GM12878 (cell line): ENCODE measurements at regions not wholly inside any gene's neighbourhood (a gene's known extent, or its start where the extent isn't known, plus 50 kb on each side); places are given as distances from the start of the nearest gene placed in this dataset.

Source experiments
- ATAC-seq: fragments of 200-7000 bp; cut with Tn5 transposase; 3 replicates; pipeline ENCODE4 v1.9.1; 2020; ENCODE audit warnings: mild to moderate bottlenecking, moderate library complexity
- BruUV-seq: library from RNA; stranded (reverse); fragments of 400-500 nt; replicated peaks from 2 replicates; lab custom pipeline; 2021; lab: Mats Ljungman, UMichigan
- CTCF ChIA-PET: fragments of 300-600 bp; sonication (Branson Sonifier 250); formaldehyde crosslinking; extraction: SDS; loops from one replicate; lab custom pipeline; 2021; ENCODE audit warnings: inconsistent platforms; lab: Yijun Ruan, JAX
- POLR2A ChIA-PET: fragments of 350-600 bp; formaldehyde crosslinking; extraction: SDS; loops from one replicate; lab custom pipeline; 2021; ENCODE audit warnings: inconsistent platforms; lab: Charles Lee
- RAD21 ChIA-PET: fragments of 300-600 bp; sonication (Branson Sonifier 250); formaldehyde crosslinking; loops from one replicate; lab custom pipeline; 2023; ENCODE audit warnings: antibody characterized with exemption; ENCODE audit not compliant: unreplicated experiment; lab: Charles Lee
- SMC1A ChIA-PET: fragments of 300-600 bp; sonication (Branson Sonifier 250); formaldehyde crosslinking; loops from one replicate; lab custom pipeline; 2023; ENCODE audit not compliant: unreplicated experiment, uncharacterized antibody; lab: Charles Lee
- DNase-seq: peaks from one replicate; pipeline ENCODE4 v3.0.0-alpha.2; 2011; ENCODE audit warnings: low read depth, low spot score
- FAIRE-seq: peaks from 3 replicates; lab custom pipeline; 2011; peaks lifted over from hg19 to GRCh38; lab: Jason Lieb, UNC
- H2AFZ ChIP-seq: 2 replicates; pipeline ENCODE4 v1.6.0; 2011; ENCODE audit warnings: low read depth, low read length, control low read depth; ENCODE audit not compliant: control insufficient read depth
- H3K27ac ChIP-seq: 2 replicates; pipeline ENCODE4 v1.5.1; 2011; ENCODE audit warnings: control low read depth; ENCODE audit not compliant: control insufficient read depth, insufficient read depth
- H3K27me3 ChIP-seq, 2 experiments: replicated peaks in 1 of 2; 2 replicates each; pipeline versions ENCODE4 v1.6.0 to v1.6.1; 2011; ENCODE audit warnings: low read length in 1 of 2; ENCODE audit not compliant: control insufficient read depth in 2 of 2, insufficient read depth in 2 of 2
- H3K36me3 ChIP-seq, 2 experiments: 2 replicates each; pipeline ENCODE4 v1.5.1; 2011; ENCODE audit warnings: low read length in 1 of 2; ENCODE audit not compliant: control insufficient read depth in 2 of 2, insufficient read depth in 2 of 2
- H3K4me1 ChIP-seq: 2 replicates; pipeline ENCODE4 v1.6.1; 2011; ENCODE audit warnings: mild to moderate bottlenecking, low read length, moderate library complexity, mixed read lengths; ENCODE audit not compliant: control insufficient read depth, insufficient read depth
- H3K4me2 ChIP-seq: 2 replicates; pipeline ENCODE4 v1.6.0; 2011; ENCODE audit warnings: control low read depth; ENCODE audit not compliant: control insufficient read depth, insufficient read depth
- H3K4me3 ChIP-seq: fragments of 200-600 bp; sonication (generic); 2 replicates; pipeline ENCODE4 v1.5.1; 2016
- H3K79me2 ChIP-seq: 2 replicates; pipeline ENCODE4 v1.6.0; 2011; ENCODE audit warnings: low read length; ENCODE audit not compliant: control insufficient read depth, insufficient read depth
- H3K9ac ChIP-seq: 2 replicates; pipeline ENCODE4 v1.8.0; 2011; ENCODE audit warnings: low read length, control low read depth, mixed read lengths; ENCODE audit not compliant: control insufficient read depth, insufficient read depth
- H3K9me3 ChIP-seq: replicated peaks from 3 replicates; pipeline ENCODE4 v1.5.1; 2011; ENCODE audit warnings: mild to moderate bottlenecking, low read length; ENCODE audit not compliant: control insufficient read depth, insufficient read depth
- H4K20me1 ChIP-seq: 2 replicates; pipeline ENCODE4 v1.6.0; 2011; ENCODE audit not compliant: control insufficient read depth, insufficient read depth
- CBX5 ChIP-seq: sonication (generic); IDR thresholded peaks from 2 replicates; pipeline ENCODE4 v1.6.1; 2016; ENCODE audit warnings: low read depth, moderate library complexity, mild to moderate bottlenecking, inconsistent platforms
- LARP7 ChIP-seq: fragments of 450-650 bp; IDR thresholded peaks from 2 replicates; pipeline ENCODE4 v1.6.1; 2017; ENCODE audit warnings: mild to moderate bottlenecking
- MAX ChIP-seq: IDR thresholded peaks from 2 replicates; pipeline ENCODE4 v1.6.1; 2012; ENCODE audit warnings: low read depth, low read length, improper control_type of control experiment
- MEF2A ChIP-seq: IDR thresholded peaks from 2 replicates; pipeline ENCODE4 v1.6.1; 2011; ENCODE audit warnings: low read depth, mild to moderate bottlenecking, low read length, moderate library complexity; ENCODE audit not compliant: insufficient read depth
- NFIC ChIP-seq: IDR thresholded peaks from 2 replicates; pipeline ENCODE4 v1.6.1; 2012; ENCODE audit warnings: low read depth, mild to moderate bottlenecking, inconsistent platforms, low read length, moderate library complexity
- RAD51 ChIP-seq: fragments of 450-650 bp; IDR thresholded peaks from 2 replicates; pipeline ENCODE4 v1.6.1; 2016; ENCODE audit warnings: moderate library complexity, mild to moderate bottlenecking, inconsistent platforms
- RCOR1 ChIP-seq: conservative IDR thresholded peaks from 2 replicates; pipeline ENCODE4 v1.6.1; 2012; ENCODE audit warnings: low read depth, low read length, improper control_type of control experiment
- RELB ChIP-seq: fragments of 450-650 bp; IDR thresholded peaks from 2 replicates; pipeline ENCODE4 v1.6.1; 2017; ENCODE audit warnings: low read depth, mild to moderate bottlenecking, moderate library complexity
- SIN3A ChIP-seq: IDR thresholded peaks from 2 replicates; pipeline ENCODE4 v1.6.1; 2012; ENCODE audit warnings: low read depth, low read length, improper control_type of control experiment
- TAF1 ChIP-seq: IDR thresholded peaks from 2 replicates; pipeline ENCODE4 v1.6.1; 2011; ENCODE audit warnings: mild to moderate bottlenecking, low read depth, low read length, borderline replicate concordance
- in situ Hi-C: fragments of 300-500 bp; cut with MboI; formaldehyde crosslinking; loops from 9 replicates; pipeline ENCODE4 v1.14.3; 2018; ENCODE audit warnings: mixed read lengths
- intact Hi-C: fragments of 100-400 bp; cut with micrococcal nuclease; formaldehyde crosslinking; loops from one replicate; pipeline ENCODE4 v1.14.2; 2022; ENCODE audit not compliant: unreplicated experiment

DNA sequence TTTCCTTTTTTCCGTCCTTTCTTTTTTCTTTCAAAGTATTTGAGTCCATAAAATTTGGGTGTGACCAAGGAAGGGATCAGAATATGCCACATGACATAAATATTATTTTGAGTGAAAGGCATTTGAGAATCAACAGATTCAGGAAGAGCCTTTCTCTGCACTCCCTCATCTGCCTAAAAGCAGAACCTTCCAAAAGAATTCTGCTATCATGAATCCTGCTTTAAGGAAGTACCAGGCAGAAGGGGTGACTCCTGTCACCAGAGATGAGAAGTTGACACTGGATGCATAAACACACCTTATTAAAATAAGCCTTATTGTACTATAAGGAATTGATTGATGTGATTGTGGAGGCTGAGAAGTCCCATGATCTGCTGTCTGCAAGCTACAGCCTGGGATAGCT lies 196.7 kb downstream of the SREK1 start (continued):
- no peak for TF ChIP-seq RELB
- TF ChIP-seq SIN3A, result no peak
- TF ChIP-seq MAX, result no peak

- H3K4me1 ChIP-seq, result no peaks in the 10 kb centered on the region
- ChIA-PET POLR2A (no interaction called here), RAD21 (no interaction called here), SMC1A (no interaction called here), CTCF (interaction anchor here (0.9 to 7.7 kb wide), 2 partner anchors 35 to 36 kb away, joined by 3 to 40 read pairs; no protein-coding TSS in a partner anchor)
- H2AFZ ChIP-seq, result no peak overlapping the region
- FAIRE-seq (no peak), DNase-seq (no peak), ATAC-seq (no peak)
- no TSS peak for BruUV-seq
- intact Hi-C loops (no loop called here), in situ Hi-C loops (no loop called here)
- H3K9ac ChIP-seq, result no peak overlapping the region
- no peaks in the 10 kb centered on the region for H3K9me3 ChIP-seq
- no peak overlapping the region for H3K27ac ChIP-seq
- H3K79me2 ChIP-seq, result no peaks in the 10 kb centered on the region
- no peaks in the 10 kb centered on the region for H4K20me1 ChIP-seq
- TF ChIP-seq TAF1 (no peak), LARP7 (no peak), RCOR1 (no peak), NFIC (no peak), MEF2A (no peak), CBX5 (no peak), RAD51 (no peak)
- H3K36me3 ChIP-seq, result no peaks in the 10 kb centered on the region
- peaks cover 0 to 2% of the 10 kb centered on the region in 2 experiments; a peak in 1 of 4 replicates for H3K27me3 ChIP-seq
- no peak overlapping the region for H3K4me3 ChIP-seq
- H3K4me2 ChIP-seq, result no peak overlapping the region
Observed at GRCh38 chr5:66342341-66342880, 198.3 kb downstream of the SREK1 start.
